GM18498 (cell line): ENCODE measurements at regions not wholly inside any gene's neighbourhood (a gene's known extent, or its start where the extent isn't known, plus 50 kb on each side); places are given as distances from the start of the nearest gene placed in this dataset.
A peak's percentile ranks its signal among the peaks of the same experiment; 100 is the strongest.
"Not testable (repeated sequence)": the region's sequence is repeated elsewhere in the genome, so short reads cannot be mapped to it uniquely, and the experiment has no call there.

Experiments used
- ATAC-seq: cut with Tn5 transposase; IDR thresholded peaks from one replicate; pipeline ENCODE4 v1.9.1; 2021; ENCODE audit warnings: mild to moderate bottlenecking, moderate library complexity; ENCODE audit not compliant: unreplicated experiment

DNA sequence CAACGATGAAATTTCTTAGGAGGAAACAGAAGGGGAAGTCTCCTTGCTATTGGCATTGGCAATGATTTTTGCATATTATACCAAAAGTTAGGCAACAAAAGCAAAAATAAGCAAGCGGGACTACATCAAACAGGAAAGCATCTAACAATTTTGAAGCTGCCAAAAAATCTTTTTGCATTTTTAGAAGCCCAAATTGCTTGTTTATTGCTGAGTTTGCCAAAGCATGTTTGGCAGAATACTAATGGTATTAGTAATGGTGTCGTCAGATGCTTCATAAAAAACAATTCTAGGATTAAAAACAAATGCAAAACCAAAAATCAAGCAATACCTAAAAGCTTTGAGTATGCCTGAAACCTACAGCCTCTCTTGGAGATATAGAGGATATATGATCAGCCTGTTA, 80.0 kb downstream of the GALR1 start:
- ATAC-seq, result no peak

DNA sequence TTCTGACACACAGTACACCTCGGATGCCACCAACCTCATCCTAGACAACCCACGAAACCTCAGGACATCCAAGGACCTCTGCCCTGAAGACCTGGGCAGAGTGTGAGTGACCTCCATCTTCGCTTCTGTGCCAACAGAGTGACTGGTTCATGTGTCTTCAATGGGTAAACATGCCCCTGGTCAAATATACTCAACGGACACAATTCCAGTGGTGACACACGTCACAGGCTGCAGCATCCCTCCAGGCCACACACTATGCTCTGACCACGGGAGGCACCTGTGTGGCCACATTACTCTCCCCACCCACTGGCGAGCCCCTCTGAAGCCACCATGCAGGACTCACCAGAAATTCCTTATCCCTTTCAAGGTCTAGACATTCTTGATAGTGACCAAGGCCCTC, 85.2 kb downstream of the GALR1 start:
- ATAC-seq, result no peak

DNA sequence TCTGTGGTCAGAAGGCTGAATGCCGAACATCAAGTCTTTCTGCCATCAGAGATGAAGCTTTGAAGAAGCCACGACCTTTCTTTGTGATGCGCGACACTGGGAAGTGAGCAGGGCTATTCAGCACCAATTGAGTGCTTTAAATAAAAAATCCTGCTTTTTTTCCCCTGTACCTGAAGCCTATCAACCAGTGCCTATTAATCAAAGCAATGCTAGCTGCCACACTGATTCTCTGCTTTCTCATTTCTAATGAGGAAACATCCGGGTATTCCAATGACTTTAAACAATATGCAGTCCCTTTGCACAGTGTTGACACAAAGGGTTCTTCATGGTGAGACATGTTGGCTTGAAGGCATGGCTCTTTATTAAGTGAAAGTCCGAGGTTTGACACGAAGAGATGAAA, 88.0 kb downstream of the GALR1 start:
- no peak for ATAC-seq

DNA sequence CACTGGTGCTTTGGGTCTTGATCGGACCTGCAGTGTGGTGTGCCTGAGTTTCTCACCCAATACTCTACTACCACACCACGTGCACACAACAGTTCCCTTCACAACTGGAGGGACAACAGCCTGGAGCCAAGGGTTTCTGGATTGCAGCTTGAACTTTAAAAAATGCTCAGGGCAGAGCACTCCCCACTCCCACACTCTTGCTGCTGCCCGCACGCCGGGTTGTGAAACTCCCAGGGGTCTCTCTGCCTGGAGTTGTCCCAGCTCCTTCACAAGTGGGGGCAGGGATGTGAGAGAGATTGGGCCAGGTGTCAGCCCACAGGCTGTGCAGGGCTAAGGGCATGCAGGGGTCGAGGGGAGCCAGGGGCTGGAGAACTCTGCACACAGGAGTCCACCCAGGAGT, 89.4 kb downstream of the GALR1 start:
- no peak for ATAC-seq

DNA sequence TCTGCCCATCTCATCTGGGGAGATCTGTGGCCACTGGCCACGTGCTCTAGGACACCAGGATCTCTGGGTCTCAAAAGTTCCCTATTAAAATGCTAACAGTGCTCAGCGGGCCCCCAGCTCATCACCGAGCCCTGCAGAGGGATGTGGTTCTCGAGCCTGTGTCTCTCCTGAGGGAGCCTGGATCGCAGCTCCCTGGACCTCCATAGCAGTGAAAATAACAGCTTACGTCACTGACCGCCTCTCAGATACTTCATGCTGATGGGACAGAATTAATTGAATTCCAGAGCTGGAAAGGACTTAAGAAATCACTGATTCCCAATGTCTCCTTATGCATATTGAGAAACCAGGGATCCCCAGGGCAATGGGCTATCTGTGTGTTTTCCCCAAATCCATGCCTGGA, 90.0 kb downstream of the GALR1 start:
- ATAC-seq, result no peak

DNA sequence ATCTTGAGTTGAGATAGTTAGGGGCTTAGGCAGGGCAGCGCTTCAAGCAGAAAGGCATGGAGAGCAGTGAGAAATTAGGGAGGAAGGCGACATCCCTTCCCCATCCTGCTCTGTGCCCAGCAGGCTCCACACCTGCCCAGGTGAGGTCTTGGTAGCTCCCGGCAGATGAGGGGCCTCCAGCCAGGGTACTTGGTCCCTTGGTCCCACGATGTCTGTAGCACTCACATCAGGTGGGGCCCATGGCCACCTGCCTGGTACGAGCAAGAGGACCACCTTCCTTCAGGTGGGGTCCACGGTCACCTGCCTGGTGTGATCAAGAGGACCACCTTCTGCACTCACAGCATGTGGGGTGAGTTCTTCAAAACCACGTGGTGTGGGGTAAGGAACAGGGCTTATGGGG, 91.2 kb downstream of the GALR1 start:
- ATAC-seq, result no peak

DNA sequence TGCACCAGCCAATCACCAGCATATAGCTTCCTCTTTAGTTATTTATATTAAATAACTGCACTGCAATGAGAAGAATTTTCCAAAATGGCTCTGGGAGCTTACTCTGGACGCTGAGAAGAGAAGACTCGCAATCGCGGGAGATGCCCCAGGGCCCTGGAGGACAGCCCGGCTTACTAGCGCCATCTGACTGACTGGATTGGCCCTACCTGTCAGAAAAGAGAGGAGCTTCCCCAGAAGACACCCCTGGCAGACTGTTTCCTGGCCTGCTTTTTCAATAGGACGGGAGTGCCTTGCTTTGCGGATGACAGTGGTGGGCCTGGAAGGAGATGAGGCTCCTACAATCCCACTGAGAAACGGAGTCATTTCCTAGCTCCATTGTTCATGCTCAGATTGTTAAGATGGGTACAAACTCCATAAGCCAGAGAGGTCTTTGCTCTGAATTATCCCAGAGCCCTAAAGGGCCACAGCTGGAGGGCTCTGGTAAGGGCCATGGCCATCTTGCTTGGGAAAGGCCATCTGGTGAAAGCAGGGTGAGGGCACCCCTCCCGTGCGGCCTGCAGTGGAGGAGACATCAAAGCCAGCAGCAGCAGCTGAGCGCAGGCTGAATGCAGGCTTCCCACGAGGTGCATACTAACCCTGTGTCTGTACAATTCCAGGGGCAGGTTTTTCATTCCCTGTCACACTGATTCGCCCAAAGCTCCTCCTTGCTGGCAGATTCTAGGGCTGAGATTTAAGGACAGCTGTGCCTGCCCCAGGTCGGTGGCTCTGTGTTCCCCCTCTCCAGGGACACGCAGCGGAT, 92.1 kb downstream of the GALR1 start:
- no peak for ATAC-seq

DNA sequence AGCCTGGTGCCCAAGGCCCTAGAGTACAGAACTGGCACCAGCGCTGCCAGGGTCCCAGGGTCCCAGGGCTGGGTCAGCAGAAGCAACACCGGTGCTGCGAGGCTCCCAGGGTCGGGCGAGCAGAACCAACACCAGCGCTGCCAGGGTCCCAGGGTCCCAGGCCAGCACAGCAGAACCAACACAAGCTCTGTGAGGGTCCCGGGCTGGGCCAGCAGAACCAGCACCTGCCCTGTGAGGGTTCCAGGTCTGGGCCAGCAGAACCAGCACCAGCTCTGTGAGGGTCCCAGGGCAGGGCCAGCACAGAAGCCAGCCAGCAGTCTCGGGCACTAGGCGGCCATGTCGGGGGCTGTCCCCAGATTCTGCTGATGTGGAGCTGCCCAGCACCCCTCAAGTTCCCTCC, 93.1 kb downstream of the GALR1 start:
- no peak for ATAC-seq

DNA sequence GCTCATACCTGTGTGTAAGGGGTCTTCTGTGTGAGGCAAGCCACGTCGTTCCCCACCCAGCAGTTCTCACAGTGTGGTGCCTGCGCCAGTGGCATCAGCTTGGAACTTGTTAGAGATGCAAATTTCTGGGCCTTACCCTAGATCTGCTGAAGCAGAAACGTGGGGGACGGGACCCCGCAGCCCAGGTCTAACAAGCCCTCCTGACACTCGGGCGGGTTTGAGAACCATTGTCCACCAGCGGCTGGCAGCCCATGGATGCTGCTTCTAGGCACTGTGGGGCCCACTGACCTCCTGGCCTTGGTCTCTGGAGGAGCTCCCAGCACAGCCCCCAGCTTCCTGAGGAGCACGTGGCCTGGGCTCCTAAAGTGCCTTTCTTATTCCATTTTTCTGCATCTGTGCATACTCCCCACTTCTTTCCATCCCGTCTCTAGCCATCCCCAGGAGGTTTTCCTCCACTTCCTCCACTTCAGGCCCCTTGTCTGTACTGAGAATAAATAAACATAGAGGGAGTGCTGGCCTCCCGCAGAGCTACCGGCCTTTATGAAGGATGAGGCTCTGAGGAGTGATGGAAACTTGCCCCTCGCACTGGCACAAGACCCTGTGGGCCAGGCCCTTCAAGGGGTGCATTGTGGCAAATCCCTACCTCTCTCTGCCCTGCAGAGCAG, 94.3 kb downstream of the GALR1 start:
- no peak for ATAC-seq

DNA sequence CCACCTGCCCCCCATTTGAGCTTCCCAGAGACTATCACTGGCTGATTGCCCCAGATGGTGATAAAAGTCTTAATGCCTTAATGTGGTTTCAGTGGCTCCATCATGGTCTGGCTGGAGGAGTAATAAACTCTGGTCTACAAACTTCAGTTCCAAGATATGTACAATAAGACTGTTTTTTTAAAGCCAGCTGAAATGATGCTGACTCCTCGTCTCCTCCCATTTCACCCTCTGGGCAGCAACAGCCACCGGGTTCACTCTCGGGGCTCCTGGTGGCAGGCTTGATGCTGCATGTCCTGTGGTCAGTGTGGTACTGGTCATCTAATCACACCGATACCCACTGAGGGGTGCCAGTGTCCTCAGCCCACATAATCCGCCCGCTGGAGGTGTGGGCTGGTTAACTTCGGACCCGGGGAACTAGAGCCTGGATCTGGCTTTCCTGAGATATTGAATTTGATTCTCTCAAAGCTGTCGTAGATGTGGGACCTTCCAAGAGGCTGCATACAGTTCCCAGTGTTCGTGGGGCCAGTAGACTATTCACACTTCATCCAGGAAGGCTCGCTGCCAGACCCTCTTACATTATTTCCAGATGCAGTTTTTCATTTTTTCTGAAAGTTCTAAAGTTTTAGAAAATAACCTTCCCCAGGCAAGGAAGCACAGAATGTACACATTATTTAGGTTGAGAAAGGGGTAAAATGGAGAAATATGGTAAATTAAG, 95.3 kb downstream of the GALR1 start:
- ATAC-seq, result no peak

DNA sequence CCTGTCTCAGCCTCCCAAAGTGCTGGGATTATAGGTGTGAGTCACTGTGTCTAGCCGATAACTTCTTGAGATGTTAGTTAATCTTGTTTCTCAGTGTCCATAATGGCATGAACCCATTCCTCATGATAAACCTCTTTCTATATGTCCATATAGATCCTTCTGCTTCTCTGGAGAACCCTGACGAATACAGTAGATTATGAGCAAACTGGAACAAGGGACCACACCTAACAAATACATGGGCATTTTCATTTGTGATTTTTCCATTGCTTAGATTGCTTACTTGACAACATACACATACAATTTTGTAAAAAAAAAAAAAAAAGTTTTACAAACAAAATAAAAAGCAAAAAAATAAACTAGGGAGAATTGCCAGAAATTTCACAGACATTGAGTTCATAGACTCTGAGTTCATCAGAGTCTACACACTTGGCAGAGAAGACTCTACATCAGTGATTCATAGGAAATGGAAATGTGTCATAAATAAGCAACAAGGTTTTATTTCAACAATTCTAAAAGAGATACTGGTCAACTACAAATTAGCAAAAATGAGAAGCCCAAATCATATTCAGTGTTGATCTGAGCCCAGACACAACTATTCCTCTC, 96.7 kb downstream of the GALR1 start:
- no peak for ATAC-seq

DNA sequence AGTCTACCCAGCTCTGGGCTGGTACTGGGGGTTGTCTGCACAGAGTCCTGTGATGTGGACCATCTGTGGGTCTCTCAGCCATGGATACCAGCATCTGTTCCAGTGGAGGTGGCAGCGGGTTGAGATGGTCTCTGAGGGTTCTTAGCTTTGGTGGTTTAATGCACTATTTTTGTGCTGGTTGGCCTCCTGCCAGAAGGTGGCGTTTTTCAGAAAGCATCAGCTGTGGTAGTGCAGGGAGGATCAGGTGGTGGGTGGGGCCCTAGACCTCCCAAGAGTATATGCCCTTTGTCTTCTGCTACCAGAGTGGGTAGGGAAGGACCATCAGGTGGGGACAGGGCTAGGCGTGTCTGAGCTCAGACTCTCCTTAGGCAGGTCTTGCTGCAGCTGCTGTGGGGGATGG, 103.7 kb downstream of the GALR1 start:
- not testable (repeated sequence) for ATAC-seq

DNA sequence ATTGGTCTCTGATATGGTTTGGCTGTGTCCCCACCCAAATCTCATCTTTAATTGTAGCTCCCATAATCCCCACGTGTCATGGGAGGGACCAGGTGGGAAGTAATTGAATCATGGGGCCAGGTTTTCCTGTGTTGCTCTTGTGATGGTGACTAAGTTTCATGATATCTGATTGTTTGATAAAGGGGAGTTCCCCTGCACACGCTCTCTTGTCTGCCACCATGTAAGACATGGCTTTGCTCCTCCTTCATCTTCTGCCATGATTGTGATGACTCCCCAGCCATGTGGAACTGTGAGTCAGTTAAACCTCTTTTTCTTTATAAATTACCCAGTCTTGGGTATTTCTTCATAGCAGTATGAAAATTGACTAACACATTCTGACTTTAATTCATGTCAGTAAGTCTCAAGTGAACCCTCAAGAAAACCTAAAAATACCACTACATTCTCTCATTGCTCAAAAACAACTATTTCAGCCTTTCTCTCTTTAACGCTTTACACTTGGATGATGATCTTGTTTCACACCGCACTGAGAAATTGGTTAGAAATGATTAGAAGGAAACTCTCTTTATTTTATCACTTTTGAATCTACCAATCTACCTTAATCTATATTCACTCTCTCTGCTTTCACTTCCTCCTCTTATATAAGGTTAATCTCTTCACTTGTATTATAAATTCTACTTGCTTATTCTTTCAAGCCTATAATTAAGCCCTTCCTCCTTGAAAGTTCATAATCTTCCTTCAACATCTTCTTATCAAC, 110.1 kb downstream of the GALR1 start:
- peak; percentile 35 for ATAC-seq

DNA sequence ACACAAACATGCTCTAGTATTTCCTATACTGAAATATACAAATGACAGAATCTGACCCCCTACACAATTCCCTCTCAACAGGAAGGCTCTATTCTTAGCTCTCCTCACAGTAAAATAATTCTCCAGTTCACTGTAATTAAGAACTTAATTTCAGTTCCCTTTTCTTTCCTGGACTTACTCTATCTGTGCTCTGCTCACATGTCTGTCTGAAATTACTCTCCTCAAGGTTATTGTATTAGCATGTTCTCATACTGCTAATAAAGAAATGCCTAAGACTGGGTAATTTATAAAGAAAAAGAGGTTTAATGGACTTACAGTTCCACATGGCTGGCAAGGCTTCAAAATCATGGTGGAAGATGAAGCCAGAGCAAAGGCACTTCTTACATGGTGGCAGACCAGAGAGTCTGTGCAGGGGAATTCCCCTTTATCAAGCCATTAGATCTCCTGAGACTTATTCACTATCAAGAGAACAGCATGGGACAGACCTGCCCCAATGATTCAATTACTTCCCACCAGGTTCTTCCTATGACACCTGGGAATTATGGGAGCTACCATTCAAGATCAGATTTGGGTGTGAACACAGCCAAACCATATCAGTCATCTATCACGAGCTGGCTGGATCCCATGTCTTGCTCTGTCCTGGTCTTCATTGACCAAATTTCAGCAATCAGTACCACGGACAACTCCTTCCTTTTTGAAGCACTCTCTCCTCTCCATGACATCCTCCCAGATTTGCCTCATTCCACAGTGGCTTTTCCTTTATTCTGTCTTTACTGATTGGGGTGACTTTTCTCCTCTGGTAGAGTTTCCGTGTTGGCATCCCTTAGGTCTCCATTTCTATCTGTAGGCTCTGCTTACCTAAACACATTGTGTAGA, 110.9 kb downstream of the GALR1 start:
- ATAC-seq, result peak; percentile 66

DNA sequence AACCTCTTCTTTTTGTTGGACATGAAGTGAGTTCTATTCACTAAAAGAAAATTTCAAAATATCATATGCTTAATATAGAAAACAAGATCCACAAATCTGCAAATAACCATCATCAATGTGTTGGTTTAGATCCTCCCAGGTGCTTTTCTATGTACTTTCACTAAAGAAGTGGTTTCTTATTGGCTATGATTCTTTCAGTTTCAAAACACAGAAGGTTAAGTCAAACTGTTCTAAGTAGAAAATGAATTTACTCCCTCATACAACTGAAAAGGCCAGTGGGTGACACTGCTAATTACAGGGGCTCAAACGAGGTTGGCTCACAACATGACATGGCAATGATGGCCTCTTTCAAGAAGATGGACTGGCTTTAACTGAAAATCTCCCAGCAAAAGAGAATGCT, 111.7 kb downstream of the GALR1 start:
- ATAC-seq, result no peak

DNA sequence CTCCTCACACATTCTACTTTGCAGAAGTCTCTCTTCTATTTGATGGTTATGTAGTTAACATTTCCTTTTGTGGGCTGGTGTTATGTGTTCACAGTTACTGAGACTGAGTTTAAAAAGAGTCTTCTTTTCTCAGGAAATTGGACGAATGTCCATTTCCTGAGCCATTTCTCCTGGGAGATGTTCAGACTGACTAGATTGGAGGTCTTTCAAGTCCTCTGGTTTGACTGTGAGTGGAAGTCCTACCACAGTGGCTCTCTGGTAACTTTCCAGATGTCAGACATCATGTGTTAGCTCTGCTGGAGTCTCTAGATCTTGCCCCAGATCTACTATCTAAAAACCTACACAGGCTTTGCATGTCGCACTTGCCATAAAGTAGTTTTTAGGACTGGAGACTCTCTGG, 116.0 kb downstream of the GALR1 start:
- no peak for ATAC-seq

DNA sequence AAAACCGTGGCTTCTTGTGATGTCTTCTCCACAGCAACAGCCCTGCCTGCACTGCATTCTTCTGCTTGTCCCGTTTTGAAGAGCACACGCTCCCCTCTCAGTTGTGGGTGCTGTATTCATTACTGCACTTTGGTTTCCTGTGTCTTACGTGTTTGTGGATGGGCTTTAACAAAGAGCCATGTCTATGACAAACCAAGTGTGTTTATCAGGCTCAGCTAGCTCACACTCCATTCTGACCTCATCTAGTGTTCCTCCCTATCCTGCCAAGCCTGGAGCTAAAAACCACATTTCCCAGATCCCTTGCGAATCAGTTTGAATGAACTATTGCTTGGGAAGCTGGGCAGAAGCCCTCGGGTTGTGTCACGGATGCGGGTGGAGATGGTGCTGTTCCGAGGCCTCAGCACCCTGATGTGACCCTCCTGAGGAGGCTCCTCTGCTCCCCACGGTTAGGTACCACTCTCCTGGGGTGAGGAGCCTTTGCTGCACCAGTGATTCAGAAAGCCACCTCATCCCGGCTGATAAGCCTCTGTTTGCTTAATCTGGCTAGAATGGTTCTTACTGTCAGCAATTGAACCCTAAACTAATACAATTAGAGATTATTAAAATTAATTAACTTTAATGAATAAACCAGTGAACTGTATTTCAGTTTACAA, 116.5 kb downstream of the GALR1 start:
- no peak for ATAC-seq

DNA sequence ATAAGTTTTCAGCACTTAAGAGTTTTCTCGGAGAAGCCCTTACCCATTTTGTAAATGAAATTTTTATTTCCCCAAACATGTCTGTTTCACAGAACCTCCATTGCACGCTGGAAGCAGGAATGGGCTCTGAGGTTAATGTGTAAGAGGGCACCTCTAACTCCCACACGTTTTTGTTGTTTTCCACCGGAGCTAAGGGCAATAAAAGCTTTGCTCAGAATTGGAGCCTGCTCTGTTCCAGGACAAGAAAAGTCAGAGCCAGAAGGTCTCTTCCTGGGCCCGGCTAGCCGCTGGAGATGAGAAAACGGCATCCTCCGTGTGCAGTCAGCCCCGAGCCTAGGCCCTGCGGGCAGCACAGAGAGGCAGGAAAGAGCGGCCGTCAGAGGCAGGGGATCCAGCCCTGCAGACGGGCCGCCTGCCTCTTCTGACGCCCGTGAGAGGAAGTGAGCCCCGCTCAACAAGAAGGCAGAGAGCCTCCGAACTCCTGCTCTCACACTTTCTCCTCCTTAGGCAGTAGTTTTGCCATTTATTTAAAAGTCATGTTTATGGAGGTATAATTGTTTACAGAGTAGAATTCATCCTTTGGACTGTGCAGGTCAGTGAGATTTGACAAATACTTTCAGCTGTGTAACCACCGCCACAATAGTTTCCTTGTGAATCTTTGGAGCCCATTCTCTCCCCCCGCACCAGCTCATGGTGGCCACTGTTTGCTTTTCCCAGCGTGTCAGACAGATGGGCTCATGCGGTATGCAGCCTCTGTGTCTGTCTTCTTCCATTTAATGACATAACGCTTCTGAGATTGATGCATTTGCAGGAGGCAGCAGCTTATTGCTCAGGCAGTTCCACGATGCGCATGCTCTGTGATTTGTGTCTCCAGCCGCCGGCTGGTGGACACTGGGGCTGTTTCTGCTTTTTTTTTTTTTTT, 117.3 kb downstream of the GALR1 start:
- ATAC-seq, result no peak
